ENCODE measurements at regions not wholly inside any gene's neighbourhood (a gene's known extent, or its start where the extent isn't known, plus 50 kb on each side); places are given as distances from the start of the nearest gene placed in this dataset.

DNA sequence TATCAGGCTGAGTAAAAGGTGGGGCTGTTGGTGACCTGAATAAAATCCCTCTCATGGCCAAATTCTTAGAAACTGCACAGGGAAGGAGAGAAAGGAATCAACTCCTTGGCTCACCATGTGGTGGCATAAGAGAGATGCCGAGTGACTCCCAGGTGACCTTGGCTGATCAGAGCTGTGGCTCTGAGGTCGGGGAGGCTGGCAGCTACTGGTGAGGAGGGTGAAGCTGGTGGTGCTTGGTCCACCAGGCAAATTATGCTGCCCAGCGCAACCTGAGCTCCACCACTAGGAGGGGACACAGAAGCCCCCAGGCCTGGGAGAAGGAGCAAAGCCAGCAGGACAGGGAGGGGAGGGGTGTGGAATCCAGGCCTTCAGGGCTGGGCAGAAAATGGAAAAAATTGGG lies 111.2 kb upstream of the IL12B start:
- no peaks in the 10 kb centered on the region for H3K79me2 ChIP-seq (ENCODE audit: low read length)
- no peaks in the 10 kb centered on the region for H3F3A ChIP-seq (ENCODE audit: insufficient read depth, low read length)
- no peaks in the 10 kb centered on the region for H3K9me2 ChIP-seq (replicated peaks; ENCODE audit: insufficient read depth, low read length)
- no peak overlapping the region for H3K4me3 ChIP-seq (ENCODE audit: low read length)
- no peaks in the 10 kb centered on the region for H3K27me3 ChIP-seq (replicated peaks; ENCODE audit: insufficient read depth, low read length)
- peak; percentile 33 for DNase-seq
- no peaks in the 10 kb centered on the region for H3K9me3 ChIP-seq (replicated peaks; ENCODE audit: insufficient read depth, low read length)
- no peak overlapping the region for H3K9ac ChIP-seq (ENCODE audit: low read length)
- H3K4me1 ChIP-seq (ENCODE audit: low read length) = no peaks in the 10 kb centered on the region
- H4K20me1 ChIP-seq (ENCODE audit: insufficient read depth, low read length) = no peaks in the 10 kb centered on the region
- TF ChIP-seq EZH2 (optimal IDR thresholded peaks at IDR 0.05; ENCODE audit: low read depth, low read length) = no peak
- no peak for TF ChIP-seq EZH2phosphoT487 (IDR thresholded peaks at IDR 0.05; ENCODE audit: low read length)
- TF ChIP-seq, protein P1, sequence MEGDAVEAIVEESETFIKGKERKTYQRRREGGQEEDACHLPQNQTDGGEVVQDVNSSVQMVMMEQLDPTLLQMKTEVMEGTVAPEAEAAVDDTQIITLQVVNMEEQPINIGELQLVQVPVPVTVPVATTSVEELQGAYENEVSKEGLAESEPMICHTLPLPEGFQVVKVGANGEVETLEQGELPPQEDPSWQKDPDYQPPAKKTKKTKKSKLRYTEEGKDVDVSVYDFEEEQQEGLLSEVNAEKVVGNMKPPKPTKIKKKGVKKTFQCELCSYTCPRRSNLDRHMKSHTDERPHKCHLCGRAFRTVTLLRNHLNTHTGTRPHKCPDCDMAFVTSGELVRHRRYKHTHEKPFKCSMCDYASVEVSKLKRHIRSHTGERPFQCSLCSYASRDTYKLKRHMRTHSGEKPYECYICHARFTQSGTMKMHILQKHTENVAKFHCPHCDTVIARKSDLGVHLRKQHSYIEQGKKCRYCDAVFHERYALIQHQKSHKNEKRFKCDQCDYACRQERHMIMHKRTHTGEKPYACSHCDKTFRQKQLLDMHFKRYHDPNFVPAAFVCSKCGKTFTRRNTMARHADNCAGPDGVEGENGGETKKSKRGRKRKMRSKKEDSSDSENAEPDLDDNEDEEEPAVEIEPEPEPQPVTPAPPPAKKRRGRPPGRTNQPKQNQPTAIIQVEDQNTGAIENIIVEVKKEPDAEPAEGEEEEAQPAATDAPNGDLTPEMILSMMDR (IDR thresholded peaks at IDR 0.05; ENCODE audit: low read length) = peak; percentile 37
- no peak overlapping the region for H3K27ac ChIP-seq (ENCODE audit: low read length)
- H2AFZ ChIP-seq (ENCODE audit: low read length) = no peak overlapping the region
- H3K4me2 ChIP-seq (ENCODE audit: low read depth, low read length) = no peak overlapping the region
- H3K36me3 ChIP-seq (replicated peaks; ENCODE audit: insufficient read depth, low read length) = no peaks in the 10 kb centered on the region

DNA sequence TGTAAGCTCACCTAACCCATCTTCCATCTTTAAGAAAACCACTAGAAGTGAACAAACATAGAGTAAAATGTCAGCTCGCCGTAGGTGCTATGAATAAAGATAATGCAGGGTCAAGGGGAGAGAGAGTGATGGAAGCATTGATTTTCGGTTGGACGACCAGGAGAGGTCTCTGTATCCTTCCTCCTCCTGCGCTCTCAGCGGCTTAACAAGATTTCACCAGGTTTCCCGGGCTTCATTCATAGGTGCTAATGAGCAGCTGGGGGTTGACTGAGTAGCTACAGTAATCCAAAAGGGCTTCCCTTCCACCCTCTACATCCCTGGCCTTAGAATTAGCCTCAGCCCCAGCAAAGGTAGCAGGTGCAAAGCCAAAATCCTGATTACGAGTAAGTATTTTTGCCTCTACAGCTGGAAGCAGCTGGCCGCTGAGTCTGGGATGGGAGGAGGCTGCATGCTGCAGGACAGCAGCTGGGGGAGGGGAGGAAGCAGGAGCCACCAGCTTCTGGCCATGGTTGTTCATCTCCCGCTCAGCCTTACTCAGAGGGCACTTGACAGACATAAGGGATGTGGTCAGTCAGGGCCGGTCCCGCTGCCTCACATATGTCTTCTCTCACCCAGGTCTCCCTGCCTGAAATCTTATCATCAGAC lies 112.0 kb upstream of the IL12B start:
- Histone ChIP-seq H4K20me1 (ENCODE audit: insufficient read depth, low read length) (no peaks in the 10 kb centered on the region), H3F3A (ENCODE audit: insufficient read depth, low read length) (no peaks in the 10 kb centered on the region), H2AFZ (ENCODE audit: low read length) (no peak overlapping the region), H3K79me2 (ENCODE audit: low read length) (no peaks in the 10 kb centered on the region), H3K9me2 (replicated peaks; ENCODE audit: insufficient read depth, low read length) (no peaks in the 10 kb centered on the region), H3K27me3 (replicated peaks; ENCODE audit: insufficient read depth, low read length) (no peaks in the 10 kb centered on the region), H3K9ac (ENCODE audit: low read length) (no peak overlapping the region), H3K9me3 (replicated peaks; ENCODE audit: insufficient read depth, low read length) (no peaks in the 10 kb centered on the region), H3K4me2 (ENCODE audit: low read depth, low read length) (no peak overlapping the region), H3K4me1 (ENCODE audit: low read length) (no peaks in the 10 kb centered on the region), H3K4me3 (ENCODE audit: low read length) (no peak overlapping the region), H3K36me3 (replicated peaks; ENCODE audit: insufficient read depth, low read length) (no peaks in the 10 kb centered on the region), H3K27ac (ENCODE audit: low read length) (no peak overlapping the region)
- no peak for DNase-seq
- TF ChIP-seq, protein P1 (IDR thresholded peaks at IDR 0.05; ENCODE audit: low read length) = no peak
- TF ChIP-seq EZH2phosphoT487 (IDR thresholded peaks at IDR 0.05; ENCODE audit: low read length) (no peak), EZH2 (optimal IDR thresholded peaks at IDR 0.05; ENCODE audit: low read depth, low read length) (no peak)

- Histone ChIP-seq H3K4me2 (ENCODE audit: low read depth, low read length) (no peak overlapping the region), H3K27me3 (replicated peaks; ENCODE audit: insufficient read depth, low read length) (no peaks in the 10 kb centered on the region), H3F3A (ENCODE audit: insufficient read depth, low read length) (no peaks in the 10 kb centered on the region), H3K9me3 (replicated peaks; ENCODE audit: insufficient read depth, low read length) (no peaks in the 10 kb centered on the region), H3K9ac (ENCODE audit: low read length) (no peak overlapping the region), H3K9me2 (replicated peaks; ENCODE audit: insufficient read depth, low read length) (no peaks in the 10 kb centered on the region), H2AFZ (ENCODE audit: low read length) (no peak overlapping the region), H4K20me1 (ENCODE audit: insufficient read depth, low read length) (no peaks in the 10 kb centered on the region), H3K79me2 (ENCODE audit: low read length) (no peaks in the 10 kb centered on the region), H3K27ac (ENCODE audit: low read length) (no peak overlapping the region), H3K36me3 (replicated peaks; ENCODE audit: insufficient read depth, low read length) (no peaks in the 10 kb centered on the region), H3K4me3 (ENCODE audit: low read length) (no peak overlapping the region), H3K4me1 (ENCODE audit: low read length) (no peaks in the 10 kb centered on the region)
- peak; percentile 77 for DNase-seq
- TF ChIP-seq, protein P1 (IDR thresholded peaks at IDR 0.05; ENCODE audit: low read length) = peak; percentile 54
- no peak for TF ChIP-seq EZH2phosphoT487 (IDR thresholded peaks at IDR 0.05; ENCODE audit: low read length)
- no peak for TF ChIP-seq EZH2 (optimal IDR thresholded peaks at IDR 0.05; ENCODE audit: low read depth, low read length)
Observed at GRCh38 chr5:159444441-159445082, 114.3 kb upstream of the IL12B start.
